ENCODE measurements at regions not wholly inside any gene's neighbourhood (a gene's known extent, or its start where the extent isn't known, plus 50 kb on each side); places are given as distances from the start of the nearest gene placed in this dataset.

DNA sequence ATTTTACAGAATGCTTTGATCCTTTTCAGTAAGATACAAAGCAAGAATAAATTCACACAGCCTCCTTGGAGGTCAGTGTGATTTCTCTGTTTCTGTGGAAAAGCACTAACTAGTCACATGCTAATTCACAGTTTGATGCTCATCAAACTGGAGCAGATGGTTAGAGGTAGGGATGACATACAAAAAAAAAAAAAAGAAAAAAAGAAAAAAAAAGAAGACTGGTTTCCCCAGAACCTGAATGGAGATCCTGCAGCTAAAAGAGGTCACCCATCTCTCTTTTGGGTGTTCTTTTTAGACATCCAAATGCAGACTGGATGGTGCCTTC lies 123.7 kb upstream of the ANKRD55 start:
- TF ChIP-seq EP300 (conservative IDR thresholded peaks at IDR 0.05; ENCODE audit: poor library complexity, severe bottlenecking) (no peak), SMC3 (conservative IDR thresholded peaks at IDR 0.05; ENCODE audit: poor library complexity) (no peak), RAD21 (conservative IDR thresholded peaks at IDR 0.05) (no peak), POLR2AphosphoS5 (IDR thresholded peaks at IDR 0.05) (no peak), EZH2 (IDR thresholded peaks at IDR 0.05; ENCODE audit: borderline replicate concordance, insufficient read depth, low read length, poor library complexity, severe bottlenecking) (no peak), TAF1 (IDR thresholded peaks at IDR 0.05; ENCODE audit: low read depth) (no peak), MXI1 (conservative IDR thresholded peaks at IDR 0.05; ENCODE audit: poor library complexity, severe bottlenecking) (no peak)
- TF ChIP-seq, protein P1, sequence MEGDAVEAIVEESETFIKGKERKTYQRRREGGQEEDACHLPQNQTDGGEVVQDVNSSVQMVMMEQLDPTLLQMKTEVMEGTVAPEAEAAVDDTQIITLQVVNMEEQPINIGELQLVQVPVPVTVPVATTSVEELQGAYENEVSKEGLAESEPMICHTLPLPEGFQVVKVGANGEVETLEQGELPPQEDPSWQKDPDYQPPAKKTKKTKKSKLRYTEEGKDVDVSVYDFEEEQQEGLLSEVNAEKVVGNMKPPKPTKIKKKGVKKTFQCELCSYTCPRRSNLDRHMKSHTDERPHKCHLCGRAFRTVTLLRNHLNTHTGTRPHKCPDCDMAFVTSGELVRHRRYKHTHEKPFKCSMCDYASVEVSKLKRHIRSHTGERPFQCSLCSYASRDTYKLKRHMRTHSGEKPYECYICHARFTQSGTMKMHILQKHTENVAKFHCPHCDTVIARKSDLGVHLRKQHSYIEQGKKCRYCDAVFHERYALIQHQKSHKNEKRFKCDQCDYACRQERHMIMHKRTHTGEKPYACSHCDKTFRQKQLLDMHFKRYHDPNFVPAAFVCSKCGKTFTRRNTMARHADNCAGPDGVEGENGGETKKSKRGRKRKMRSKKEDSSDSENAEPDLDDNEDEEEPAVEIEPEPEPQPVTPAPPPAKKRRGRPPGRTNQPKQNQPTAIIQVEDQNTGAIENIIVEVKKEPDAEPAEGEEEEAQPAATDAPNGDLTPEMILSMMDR (IDR thresholded peaks at IDR 0.05; ENCODE audit: poor library complexity, severe bottlenecking): no peak
- TF ChIP-seq, protein P2, sequence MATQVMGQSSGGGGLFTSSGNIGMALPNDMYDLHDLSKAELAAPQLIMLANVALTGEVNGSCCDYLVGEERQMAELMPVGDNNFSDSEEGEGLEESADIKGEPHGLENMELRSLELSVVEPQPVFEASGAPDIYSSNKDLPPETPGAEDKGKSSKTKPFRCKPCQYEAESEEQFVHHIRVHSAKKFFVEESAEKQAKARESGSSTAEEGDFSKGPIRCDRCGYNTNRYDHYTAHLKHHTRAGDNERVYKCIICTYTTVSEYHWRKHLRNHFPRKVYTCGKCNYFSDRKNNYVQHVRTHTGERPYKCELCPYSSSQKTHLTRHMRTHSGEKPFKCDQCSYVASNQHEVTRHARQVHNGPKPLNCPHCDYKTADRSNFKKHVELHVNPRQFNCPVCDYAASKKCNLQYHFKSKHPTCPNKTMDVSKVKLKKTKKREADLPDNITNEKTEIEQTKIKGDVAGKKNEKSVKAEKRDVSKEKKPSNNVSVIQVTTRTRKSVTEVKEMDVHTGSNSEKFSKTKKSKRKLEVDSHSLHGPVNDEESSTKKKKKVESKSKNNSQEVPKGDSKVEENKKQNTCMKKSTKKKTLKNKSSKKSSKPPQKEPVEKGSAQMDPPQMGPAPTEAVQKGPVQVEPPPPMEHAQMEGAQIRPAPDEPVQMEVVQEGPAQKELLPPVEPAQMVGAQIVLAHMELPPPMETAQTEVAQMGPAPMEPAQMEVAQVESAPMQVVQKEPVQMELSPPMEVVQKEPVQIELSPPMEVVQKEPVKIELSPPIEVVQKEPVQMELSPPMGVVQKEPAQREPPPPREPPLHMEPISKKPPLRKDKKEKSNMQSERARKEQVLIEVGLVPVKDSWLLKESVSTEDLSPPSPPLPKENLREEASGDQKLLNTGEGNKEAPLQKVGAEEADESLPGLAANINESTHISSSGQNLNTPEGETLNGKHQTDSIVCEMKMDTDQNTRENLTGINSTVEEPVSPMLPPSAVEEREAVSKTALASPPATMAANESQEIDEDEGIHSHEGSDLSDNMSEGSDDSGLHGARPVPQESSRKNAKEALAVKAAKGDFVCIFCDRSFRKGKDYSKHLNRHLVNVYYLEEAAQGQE (IDR thresholded peaks at IDR 0.05; ENCODE audit: borderline replicate concordance): no peak
- no peaks in the 10 kb centered on the region for H4K20me1 ChIP-seq (ENCODE audit: insufficient read depth)
- H3K9me2 ChIP-seq (ENCODE audit: insufficient read depth, low read length): no peaks in the 10 kb centered on the region
- no peak overlapping the region for H2AFZ ChIP-seq (ENCODE audit: low read depth, low read length)
- no peaks in the 10 kb centered on the region for H3K79me2 ChIP-seq (replicated peaks; ENCODE audit: insufficient read depth, low read length)
- H3K27me3 ChIP-seq (ENCODE audit: insufficient read depth, low read depth, low read length): no peaks in the 10 kb centered on the region
- no peak overlapping the region for H3K4me2 ChIP-seq (ENCODE audit: low read length)
- H3K4me3 ChIP-seq (ENCODE audit: low read length): no peak overlapping the region
- no peaks in the 10 kb centered on the region for H3K9me3 ChIP-seq (ENCODE audit: low read length)
- H3K36me3 ChIP-seq (ENCODE audit: insufficient read depth, low read length): no peaks in the 10 kb centered on the region
- H3K27ac ChIP-seq (ENCODE audit: low read length): no peak overlapping the region
- H3F3A ChIP-seq (ENCODE audit: insufficient read depth, low read length, poor library complexity, severe bottlenecking): no peaks in the 10 kb centered on the region
- no peak overlapping the region for H3K9ac ChIP-seq (ENCODE audit: low read length)

DNA sequence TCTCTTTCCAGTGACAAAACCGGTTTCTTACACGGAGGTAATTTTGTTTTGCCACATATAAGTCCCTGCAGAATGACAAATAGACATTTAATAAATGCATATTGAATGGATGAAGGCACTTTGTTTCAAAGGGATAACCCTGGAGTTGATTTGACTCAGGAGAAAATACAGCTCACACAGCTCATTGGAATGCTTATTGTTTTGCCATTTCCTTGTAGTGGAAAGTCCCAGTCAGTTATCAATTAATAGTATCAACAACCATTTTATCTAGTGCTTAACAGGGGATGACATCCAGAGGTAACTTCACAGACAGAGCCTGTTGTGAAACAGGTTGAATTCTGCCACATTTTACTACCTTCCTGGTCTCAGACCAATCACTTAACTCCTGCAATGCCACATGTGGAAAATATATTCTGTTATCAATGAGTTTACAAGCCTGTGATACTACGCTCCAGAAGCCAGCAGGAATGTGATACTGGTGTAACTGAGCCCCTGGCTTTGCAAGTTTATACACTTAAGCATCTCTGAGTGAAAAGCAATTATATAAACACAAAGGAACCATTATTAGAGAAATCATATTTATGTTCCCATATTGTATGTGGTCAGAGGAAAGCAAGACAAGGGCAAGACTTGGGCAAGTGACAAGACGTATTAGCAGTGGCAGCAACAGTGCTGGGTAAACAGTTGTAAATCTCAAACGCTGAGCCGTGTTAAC lies 123.1 kb upstream of the ANKRD55 start:
- Histone ChIP-seq H3K9ac (ENCODE audit: low read length) (no peak overlapping the region), H3K9me3 (ENCODE audit: low read length) (no peaks in the 10 kb centered on the region), H4K20me1 (ENCODE audit: insufficient read depth) (no peaks in the 10 kb centered on the region), H3K4me2 (ENCODE audit: low read length) (no peak overlapping the region), H3K4me3 (ENCODE audit: low read length) (no peak overlapping the region), H3K9me2 (ENCODE audit: insufficient read depth, low read length) (no peaks in the 10 kb centered on the region), H2AFZ (ENCODE audit: low read depth, low read length) (no peak overlapping the region), H3F3A (ENCODE audit: insufficient read depth, low read length, poor library complexity, severe bottlenecking) (no peaks in the 10 kb centered on the region), H3K27ac (ENCODE audit: low read length) (no peak overlapping the region), H3K79me2 (replicated peaks; ENCODE audit: insufficient read depth, low read length) (no peaks in the 10 kb centered on the region), H3K27me3 (ENCODE audit: insufficient read depth, low read depth, low read length) (no peaks in the 10 kb centered on the region), H3K36me3 (ENCODE audit: insufficient read depth, low read length) (no peaks in the 10 kb centered on the region)
- no peak for TF ChIP-seq EP300 (conservative IDR thresholded peaks at IDR 0.05; ENCODE audit: poor library complexity, severe bottlenecking)
